ENCODE measurements at regions not wholly inside any gene's neighbourhood (a gene's known extent, or its start where the extent isn't known, plus 50 kb on each side); places are given as distances from the start of the nearest gene placed in this dataset.

- no peak for TF ChIP-seq CTCF (conservative IDR thresholded peaks at IDR 0.05)
- H3K36me3 Mint-ChIP-seq: no peaks in the 10 kb centered on the region
- H3K4me1 Mint-ChIP-seq (ENCODE audit: unreplicated experiment): peaks cover 4% of the 10 kb centered on the region
- no peak for DNase-seq (ENCODE audit: extremely low spot score, unreplicated experiment)
- H3K9me3 Mint-ChIP-seq: no peaks in the 10 kb centered on the region
- H3K4me3 Mint-ChIP-seq: no peak overlapping the region
- no peak overlapping the region for H3K27ac Mint-ChIP-seq
- H3K27me3 Mint-ChIP-seq: no peaks in the 10 kb centered on the region
Measured at GRCh38 chr6:117078624-117079023, 186.7 kb upstream of the VGLL2 start.

- Mint-ChIP-seq H3K4me1 (ENCODE audit: unreplicated experiment) (no peaks in the 10 kb centered on the region), H3K9me3 (no peaks in the 10 kb centered on the region), H3K27me3 (no peaks in the 10 kb centered on the region), H3K27ac (no peak overlapping the region), H3K4me3 (no peak overlapping the region), H3K36me3 (no peaks in the 10 kb centered on the region)
- no peak for DNase-seq (ENCODE audit: extremely low spot score, unreplicated experiment)
- TF ChIP-seq CTCF (conservative IDR thresholded peaks at IDR 0.05): no peak
Measured at GRCh38 chr6:117079951-117080350, 185.4 kb upstream of the VGLL2 start.

GRCh38 chr6:117089604-117090003, 175.8 kb upstream of the VGLL2 start:
- no peaks in the 10 kb centered on the region for H3K9me3 Mint-ChIP-seq
- no peak for TF ChIP-seq CTCF (conservative IDR thresholded peaks at IDR 0.05)
- H3K4me1 Mint-ChIP-seq (ENCODE audit: unreplicated experiment): no peaks in the 10 kb centered on the region
- no peak for DNase-seq (ENCODE audit: extremely low spot score, unreplicated experiment)
- H3K27ac Mint-ChIP-seq: no peak overlapping the region
- no peaks in the 10 kb centered on the region for H3K27me3 Mint-ChIP-seq
- H3K4me3 Mint-ChIP-seq: no peak overlapping the region
- no peaks in the 10 kb centered on the region for H3K36me3 Mint-ChIP-seq

- Mint-ChIP-seq H3K4me1 (ENCODE audit: unreplicated experiment) (no peaks in the 10 kb centered on the region), H3K4me3 (no peak overlapping the region), H3K9me3 (peaks cover 4% of the 10 kb centered on the region), H3K27me3 (no peaks in the 10 kb centered on the region), H3K36me3 (no peaks in the 10 kb centered on the region), H3K27ac (no peak overlapping the region)
- DNase-seq (ENCODE audit: extremely low spot score, unreplicated experiment): no peak
- TF ChIP-seq CTCF (conservative IDR thresholded peaks at IDR 0.05): no peak
Measured at GRCh38 chr6:117110146-117110545, 155.2 kb upstream of the VGLL2 start.

GRCh38 chr6:117110737-117111136, 154.6 kb upstream of the VGLL2 start:
- Mint-ChIP-seq H3K4me3 (no peak overlapping the region), H3K36me3 (no peaks in the 10 kb centered on the region), H3K27me3 (no peaks in the 10 kb centered on the region), H3K27ac (no peak overlapping the region), H3K9me3 (peaks cover 4% of the 10 kb centered on the region), H3K4me1 (ENCODE audit: unreplicated experiment) (no peaks in the 10 kb centered on the region)
- no peak for TF ChIP-seq CTCF (conservative IDR thresholded peaks at IDR 0.05)
- no peak for DNase-seq (ENCODE audit: extremely low spot score, unreplicated experiment)

- H3K4me1 Mint-ChIP-seq (ENCODE audit: unreplicated experiment): no peaks in the 10 kb centered on the region
Measured at GRCh38 chr6:117117652-117118051, 147.7 kb upstream of the VGLL2 start.

More at GRCh38 chr6:117117652-117118051, 147.7 kb upstream of the VGLL2 start:
- no peak overlapping the region for H3K27ac Mint-ChIP-seq
- H3K9me3 Mint-ChIP-seq: no peaks in the 10 kb centered on the region
- TF ChIP-seq CTCF (conservative IDR thresholded peaks at IDR 0.05): no peak
- H3K36me3 Mint-ChIP-seq: no peaks in the 10 kb centered on the region
- no peaks in the 10 kb centered on the region for H3K27me3 Mint-ChIP-seq
- H3K4me3 Mint-ChIP-seq: no peak overlapping the region
- no peak for DNase-seq (ENCODE audit: extremely low spot score, unreplicated experiment)
